Upper lobe of right lung (tissue), 1 donor: ENCODE measurements at regions not wholly inside any gene's neighbourhood (a gene's known extent, or its start where the extent isn't known, plus 50 kb on each side); places are given as distances from the start of the nearest gene placed in this dataset.
A peak's percentile ranks its signal among the peaks of the same experiment; 100 is the strongest.
"Not testable (repeated sequence)": the region's sequence is repeated elsewhere in the genome, so short reads cannot be mapped to it uniquely, and the experiment has no call there.

Source experiments
- ATAC-seq: fragments of 200-7000 bp; cut with Tn5 transposase; one replicate; pipeline ENCODE4 v1.9.1; 2020; ENCODE audit warnings: mild to moderate bottlenecking, moderate library complexity
- DNase-seq: peaks from one replicate; pipeline ENCODE4 v3.0.0-alpha.2; 2020
- H3K27ac ChIP-seq: fragments of 200-600 bp; one replicate; pipeline ENCODE4 v1.8.0; 2022
- H3K27me3 ChIP-seq: fragments of 200-600 bp; one replicate; pipeline ENCODE4 v1.8.0; 2022; ENCODE audit warnings: mild to moderate bottlenecking
- H3K36me3 ChIP-seq: fragments of 200-600 bp; one replicate; pipeline ENCODE4 v1.8.0; 2022
- H3K4me1 ChIP-seq: fragments of 200-600 bp; one replicate; pipeline ENCODE4 v1.8.0; 2022
- H3K4me3 ChIP-seq: fragments of 200-600 bp; one replicate; pipeline ENCODE4 v1.8.0; 2022; ENCODE audit warnings: mild to moderate bottlenecking
- H3K9me3 ChIP-seq: fragments of 200-600 bp; one replicate; pipeline ENCODE4 v1.8.0; 2022
- intact Hi-C: fragments of 100-400 bp; cut with DNase I; formaldehyde crosslinking; loops from one replicate; pipeline ENCODE4 v1.11.0; 2022
- TF ChIP-seq, protein P1 (sequence below): fragments of 200-600 bp; IDR thresholded peaks from one replicate; pipeline ENCODE4 v1.8.0; 2022; ENCODE audit warnings: antibody characterized with exemption
- donor health status: DM: no; HTN: yes; CAD: no; lungs with severe emphysema.

DNA sequence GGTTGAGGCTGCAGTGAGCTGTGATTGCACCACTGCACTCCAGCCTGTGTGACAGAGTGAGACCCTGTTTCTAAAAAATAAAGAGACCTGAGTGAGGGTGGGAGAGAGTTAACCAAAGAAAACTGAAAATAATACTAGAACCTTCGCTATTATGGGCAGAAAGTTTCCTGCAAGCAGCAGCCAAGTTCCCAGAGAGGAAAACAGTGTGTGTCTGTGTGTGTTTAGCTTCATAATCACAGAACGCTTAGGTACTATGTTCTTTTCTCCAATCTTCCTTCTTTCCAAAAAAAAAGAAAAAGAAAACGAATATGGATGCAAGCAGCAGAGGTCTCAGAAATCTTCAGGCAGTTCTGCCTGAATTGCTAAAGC is 170.0 kb downstream of the LY86 start:
- H3K9me3 ChIP-seq, result no peaks in the 10 kb centered on the region
- intact Hi-C loops, result no loop called here
- H3K4me1 ChIP-seq, result peaks cover 14% of the 10 kb centered on the region
- TF ChIP-seq, protein P1, sequence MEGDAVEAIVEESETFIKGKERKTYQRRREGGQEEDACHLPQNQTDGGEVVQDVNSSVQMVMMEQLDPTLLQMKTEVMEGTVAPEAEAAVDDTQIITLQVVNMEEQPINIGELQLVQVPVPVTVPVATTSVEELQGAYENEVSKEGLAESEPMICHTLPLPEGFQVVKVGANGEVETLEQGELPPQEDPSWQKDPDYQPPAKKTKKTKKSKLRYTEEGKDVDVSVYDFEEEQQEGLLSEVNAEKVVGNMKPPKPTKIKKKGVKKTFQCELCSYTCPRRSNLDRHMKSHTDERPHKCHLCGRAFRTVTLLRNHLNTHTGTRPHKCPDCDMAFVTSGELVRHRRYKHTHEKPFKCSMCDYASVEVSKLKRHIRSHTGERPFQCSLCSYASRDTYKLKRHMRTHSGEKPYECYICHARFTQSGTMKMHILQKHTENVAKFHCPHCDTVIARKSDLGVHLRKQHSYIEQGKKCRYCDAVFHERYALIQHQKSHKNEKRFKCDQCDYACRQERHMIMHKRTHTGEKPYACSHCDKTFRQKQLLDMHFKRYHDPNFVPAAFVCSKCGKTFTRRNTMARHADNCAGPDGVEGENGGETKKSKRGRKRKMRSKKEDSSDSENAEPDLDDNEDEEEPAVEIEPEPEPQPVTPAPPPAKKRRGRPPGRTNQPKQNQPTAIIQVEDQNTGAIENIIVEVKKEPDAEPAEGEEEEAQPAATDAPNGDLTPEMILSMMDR, result no peak
- H3K4me3 ChIP-seq, result no peak overlapping the region
- DNase-seq, result no peak
- H3K27me3 ChIP-seq, result no peaks in the 10 kb centered on the region
- peak overlapping the region; percentile 14 for H3K27ac ChIP-seq
- no peak for ATAC-seq
- no peaks in the 10 kb centered on the region for H3K36me3 ChIP-seq

DNA sequence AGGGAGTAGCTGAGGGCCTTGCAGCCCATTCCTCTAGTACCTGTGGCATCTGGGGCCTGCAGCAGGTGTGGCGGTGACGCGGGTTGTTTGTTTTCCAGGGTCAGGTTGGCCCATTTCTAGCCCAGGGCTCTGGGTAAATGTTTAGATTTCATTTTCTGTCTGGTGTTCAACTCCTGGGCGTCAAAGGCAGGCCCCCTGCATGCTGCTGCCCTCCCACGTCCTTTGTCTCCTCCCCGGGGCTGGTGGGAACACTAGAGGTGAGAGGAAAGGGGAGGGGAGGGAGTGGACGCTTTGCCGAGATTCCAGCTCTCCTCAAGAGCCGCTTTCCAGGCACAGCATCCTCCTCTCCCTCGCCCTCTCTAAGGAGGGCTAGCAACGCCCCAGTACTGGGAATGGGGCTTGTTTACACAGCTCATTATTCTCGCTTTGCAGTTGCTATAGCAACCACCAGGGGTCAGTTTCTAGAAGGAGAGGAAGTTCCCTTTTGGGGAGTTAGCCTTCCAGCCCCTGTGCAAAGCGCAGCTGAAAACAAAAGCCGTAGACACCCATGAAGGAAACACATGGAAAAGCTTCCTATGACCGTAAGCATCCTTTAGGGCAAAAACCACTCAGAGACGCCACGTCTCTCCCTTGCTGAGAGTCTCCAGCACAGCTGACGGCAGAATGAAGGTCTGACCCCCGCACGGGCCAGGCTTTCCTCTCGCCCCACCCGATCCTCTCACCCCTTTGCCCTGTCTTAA is 170.6 kb downstream of the LY86 start:
- no peak overlapping the region for H3K4me3 ChIP-seq
- H3K27ac ChIP-seq, result peak overlapping the region; percentile 14
- ATAC-seq (peak; percentile 94), DNase-seq (peak; percentile 69)
- no peaks in the 10 kb centered on the region for H3K36me3 ChIP-seq
- no peaks in the 10 kb centered on the region for H3K27me3 ChIP-seq
- peaks cover 14% of the 10 kb centered on the region for H3K4me1 ChIP-seq
- intact Hi-C loops, result no loop called here
- TF ChIP-seq, protein P1, result peak; percentile 64
- H3K9me3 ChIP-seq, result no peaks in the 10 kb centered on the region

DNA sequence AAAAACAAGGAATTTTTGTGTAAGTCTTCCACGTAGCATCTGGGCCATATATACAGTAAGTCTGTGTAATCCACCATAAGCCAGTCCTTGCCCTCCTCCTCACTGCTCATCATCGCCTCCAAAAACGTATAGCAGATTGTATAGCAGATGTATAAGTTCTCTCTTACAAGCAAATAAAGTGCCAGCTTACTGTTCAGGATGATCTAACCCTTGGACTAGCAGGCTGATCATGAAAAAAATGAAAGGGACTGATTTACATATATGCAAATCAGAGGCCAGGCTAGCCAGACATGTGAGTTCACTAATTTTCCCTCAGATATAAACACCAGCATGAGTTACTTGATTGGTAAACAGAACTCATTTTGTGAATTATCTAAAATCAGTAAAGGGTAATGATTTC is 171.5 kb downstream of the LY86 start:
- Histone ChIP-seq H3K27ac (no peak overlapping the region), H3K36me3 (no peaks in the 10 kb centered on the region), H3K4me1 (peaks cover 14% of the 10 kb centered on the region), H3K4me3 (no peak overlapping the region), H3K27me3 (no peaks in the 10 kb centered on the region), H3K9me3 (no peaks in the 10 kb centered on the region)
- TF ChIP-seq, protein P1, result no peak
- intact Hi-C loops, result no loop called here
- no peak for DNase-seq
- no peak for ATAC-seq

DNA sequence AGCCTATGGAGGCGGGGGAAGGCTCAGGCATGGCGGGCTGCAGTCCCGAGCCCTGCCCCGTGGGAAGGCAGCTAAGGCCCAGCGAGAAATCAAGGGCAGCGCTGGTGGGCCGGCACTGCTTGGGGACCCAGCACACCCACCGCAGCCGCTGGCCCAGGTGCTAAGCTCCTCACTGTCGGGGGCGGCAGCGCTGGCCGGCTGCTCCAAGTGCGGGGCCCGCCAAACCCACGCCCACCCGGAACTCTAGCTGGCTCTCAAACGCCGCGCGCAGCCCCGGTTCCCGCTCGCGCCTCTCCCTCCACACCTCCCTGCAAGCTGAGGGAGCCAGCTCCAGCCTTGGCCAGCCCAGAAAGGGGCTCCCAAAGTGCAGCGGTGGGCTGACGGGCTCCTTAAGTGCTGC is 174.0 kb downstream of the LY86 start:
- H3K27ac ChIP-seq, H3K36me3 ChIP-seq, DNase-seq, H3K27me3 ChIP-seq, H3K4me3 ChIP-seq, intact Hi-C loops, H3K9me3 ChIP-seq, ATAC-seq: not testable (repeated sequence)
- peaks cover 14% of the 10 kb centered on the region for H3K4me1 ChIP-seq

DNA sequence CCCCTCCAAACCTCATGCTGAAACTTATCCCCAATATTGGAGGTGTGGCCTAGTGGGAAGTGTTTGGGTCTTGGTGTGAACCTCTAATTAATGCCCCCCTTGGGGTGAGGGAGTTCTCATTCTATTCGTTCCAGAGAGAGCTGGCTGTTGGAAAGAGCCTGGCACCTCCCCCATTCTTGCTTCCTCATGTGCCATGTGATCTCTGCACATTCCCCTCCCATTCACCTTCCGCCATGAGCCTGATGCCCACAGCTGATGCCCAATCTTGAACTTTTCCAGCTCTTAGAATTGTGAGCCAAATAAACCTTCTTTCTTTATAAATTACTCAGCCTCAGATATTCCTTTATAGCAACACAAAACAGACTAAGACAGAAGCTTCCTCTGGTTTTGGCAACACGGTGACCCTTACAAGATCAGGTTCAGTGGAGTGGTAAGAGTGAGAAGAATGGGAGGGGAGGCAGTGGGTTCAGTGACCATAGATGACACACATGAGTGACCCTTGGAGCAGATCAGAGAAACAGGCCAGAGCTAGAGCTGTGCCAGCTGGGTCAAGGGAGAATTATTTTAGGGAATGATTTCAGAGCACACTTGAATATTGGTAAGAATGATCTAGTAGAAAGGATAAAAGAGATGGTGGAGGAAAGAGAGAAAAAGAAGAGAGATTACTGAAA is 176.4 kb downstream of the LY86 start:
- TF ChIP-seq, protein P1, result no peak
- Histone ChIP-seq H3K4me1 (no peaks in the 10 kb centered on the region), H3K9me3 (no peaks in the 10 kb centered on the region), H3K4me3 (no peak overlapping the region), H3K36me3 (no peaks in the 10 kb centered on the region), H3K27ac (no peak overlapping the region), H3K27me3 (no peaks in the 10 kb centered on the region)
- no peak for DNase-seq
- intact Hi-C loops, result no loop called here
- no peak for ATAC-seq

DNA sequence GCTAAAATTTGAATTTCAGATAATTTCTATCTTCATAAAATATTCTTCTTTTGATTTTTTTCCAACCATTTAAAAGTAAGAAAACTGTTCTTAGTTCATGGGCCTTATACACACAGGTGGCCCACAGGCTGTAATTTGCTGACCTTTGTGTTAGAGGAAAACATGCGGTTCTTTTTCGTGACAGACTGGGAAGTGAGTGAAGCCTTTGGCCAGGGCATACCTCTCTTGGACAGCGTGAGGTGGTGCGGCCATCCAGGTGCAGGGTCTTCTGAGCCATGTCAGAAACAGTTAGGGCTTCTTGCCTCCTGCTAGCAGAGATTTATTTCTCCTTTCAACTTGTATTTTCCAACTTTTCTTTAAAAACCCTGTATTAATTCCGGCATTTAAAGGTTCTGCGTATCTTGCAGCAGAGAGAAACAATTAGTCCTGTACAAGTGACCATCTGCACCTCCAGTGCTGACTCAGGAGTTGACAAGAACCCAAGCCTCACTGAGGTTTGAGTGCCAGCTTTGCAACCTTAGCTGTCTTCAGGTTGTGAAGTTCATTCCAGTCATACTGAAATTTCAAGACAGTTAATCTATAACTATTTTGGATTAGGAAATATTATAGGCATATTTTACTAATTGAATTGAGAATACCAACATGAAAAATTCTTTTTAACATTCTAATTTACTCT is 177.8 kb downstream of the LY86 start:
- TF ChIP-seq, protein P1, result no peak
- no peak overlapping the region for H3K27ac ChIP-seq
- no peak overlapping the region for H3K4me3 ChIP-seq
- H3K9me3 ChIP-seq, result no peaks in the 10 kb centered on the region
- no peaks in the 10 kb centered on the region for H3K27me3 ChIP-seq
- no peaks in the 10 kb centered on the region for H3K36me3 ChIP-seq
- DNase-seq, result no peak
- ATAC-seq, result no peak
- intact Hi-C loops, result no loop called here
- H3K4me1 ChIP-seq, result no peaks in the 10 kb centered on the region
